Esophagus muscularis mucosa (tissue), 4 donors: ENCODE measurements at regions not wholly inside any gene's neighbourhood (a gene's known extent, or its start where the extent isn't known, plus 50 kb on each side); places are given as distances from the start of the nearest gene placed in this dataset.

Experiments used
- DNase-seq: peaks from one replicate; pipeline ENCODE4 v3.0.0-alpha.2; 2017; ENCODE audit errors: extremely low spot score
- H3K27ac ChIP-seq, 4 donors: fragments of 200-600 bp; sonication (generic); replicated peaks in 1 of 4; 1 replicate in 3 of 4; 2 replicates in 1 of 4; pipeline ENCODE4 v1.5.1; 2016 to 2019; ENCODE audit warnings: mild to moderate bottlenecking in 1 of 4
- H3K27me3 ChIP-seq, 4 donors: fragments of 200-600 bp; sonication (generic); one replicate each; pipeline versions ENCODE4 v1.5.1 to v1.6.0; 2016 to 2019
- H3K36me3 ChIP-seq, 4 donors: fragments of 200-600 bp; sonication (generic); one replicate each; pipeline ENCODE4 v1.5.1; 2016 to 2019
- H3K4me1 ChIP-seq, 4 donors: fragments of 200-600 bp; sonication (generic); one replicate each; pipeline ENCODE4 v1.5.1; 2016 to 2019
- H3K4me3 ChIP-seq, 4 donors: fragments of 200-600 bp; sonication (generic); 1 replicate in 2 of 4; 2 replicates in 2 of 4; pipeline ENCODE4 v1.5.1; 2016 to 2019; ENCODE audit warnings: mild to moderate bottlenecking in 4 of 4, moderate library complexity in 1 of 4
- H3K9me3 ChIP-seq, 4 donors: fragments of 200-600 bp; sonication (generic); 1 replicate in 3 of 4; 2 replicates in 1 of 4; pipeline ENCODE4 v1.5.1; 2016 to 2019
- CTCF ChIP-seq, 3 experiments: fragments of 200-600 bp in 2 of 3; fragments of 450-650 bp in 1 of 3; sonication (generic) in 2 of 3; IDR thresholded peaks; one replicate each; pipeline ENCODE4 v1.5.1; 2017 to 2019; ENCODE audit warnings: antibody characterized with exemption in 3 of 3, mild to moderate bottlenecking in 2 of 3, moderate library complexity in 1 of 3
- EP300 ChIP-seq: sonication (generic); formaldehyde crosslinking; IDR thresholded peaks from one replicate; pipeline ENCODE4 v1.6.1; 2017; ENCODE audit warnings: antibody characterized with exemption
- POLR2A ChIP-seq: fragments of 450-650 bp; IDR thresholded peaks from one replicate; pipeline ENCODE4 v1.6.1; 2017; ENCODE audit warnings: antibody characterized with exemption, moderate library complexity, mild to moderate bottlenecking, low read depth
- POLR2AphosphoS5 ChIP-seq, 2 donors: sonication (generic); formaldehyde crosslinking; IDR thresholded peaks; one replicate each; pipeline ENCODE4 v1.6.1; 2017; ENCODE audit warnings: antibody characterized with exemption in 2 of 2
- WGBS: methylation state at CpG from one replicate; pipeline ENCODE4 v1.1.5; 2018; 5-methylcytosine and 5-hydroxymethylcytosine counted together
- intact Hi-C: fragments of 100-400 bp; cut with DNase I; formaldehyde crosslinking; loops from one replicate; pipeline ENCODE4 v1.15.1; 2023

- Histone ChIP-seq H3K36me3 (no peaks in the 10 kb centered on the region), H3K27ac (no peak overlapping the region), H3K27me3 (peaks cover 0 to 6% (median 0%) of the 10 kb centered on the region in 4 donors), H3K9me3 (no peaks in the 10 kb centered on the region), H3K4me1 (no peaks in the 10 kb centered on the region), H3K4me3 (no peak overlapping the region)
- intact Hi-C loops: no loop called here
- DNase-seq: no peak
- TF ChIP-seq POLR2A (no peak), EP300 (no peak), POLR2AphosphoS5 (IDR thresholded peaks at IDR 0.05) (no peak), CTCF (IDR thresholded peaks at IDR 0.05) (no peak)
Observed at GRCh38 chr4:63308697-63309096, 1100.6 kb downstream of the TECRL start.

- peaks cover 0 to 6% (median 0%) of the 10 kb centered on the region in 4 donors for H3K27me3 ChIP-seq
- DNase-seq: no peak
- TF ChIP-seq CTCF (IDR thresholded peaks at IDR 0.05) (no peak), POLR2A (no peak), EP300 (no peak), POLR2AphosphoS5 (IDR thresholded peaks at IDR 0.05) (no peak)
- H3K9me3 ChIP-seq: no peaks in the 10 kb centered on the region
- H3K4me3 ChIP-seq: no peak overlapping the region
- no peaks in the 10 kb centered on the region for H3K36me3 ChIP-seq
- no peak overlapping the region for H3K27ac ChIP-seq
- no peaks in the 10 kb centered on the region for H3K4me1 ChIP-seq
- 86% methylated on average over 1 of the region's 1 CpG for WGBS
- intact Hi-C loops: no loop called here
Observed at GRCh38 chr4:63302792-63303191, 1106.5 kb downstream of the TECRL start.

GRCh38 chr4:63302078-63302477, 1107.2 kb downstream of the TECRL start:
- TF ChIP-seq EP300 (no peak), POLR2AphosphoS5 (IDR thresholded peaks at IDR 0.05) (no peak), CTCF (IDR thresholded peaks at IDR 0.05) (no peak), POLR2A (no peak)
- intact Hi-C loops: no loop called here
- 93% methylated on average over 1 of the region's 1 CpG for WGBS
- H3K36me3 ChIP-seq: no peaks in the 10 kb centered on the region
- no peak overlapping the region for H3K27ac ChIP-seq
- no peak for DNase-seq
- H3K4me3 ChIP-seq: no peak overlapping the region
- no peaks in the 10 kb centered on the region for H3K4me1 ChIP-seq
- H3K9me3 ChIP-seq: no peaks in the 10 kb centered on the region
- H3K27me3 ChIP-seq: peaks cover 0 to 6% (median 0%) of the 10 kb centered on the region in 4 donors

GRCh38 chr4:63296773-63297172, 1112.5 kb downstream of the TECRL start:
- DNase-seq: no peak
- 34% methylated on average over 1 of the region's 1 CpG for WGBS

More at GRCh38 chr4:63296773-63297172, 1112.5 kb downstream of the TECRL start:
- TF ChIP-seq EP300 (no peak), CTCF (IDR thresholded peaks at IDR 0.05) (no peak), POLR2A (no peak), POLR2AphosphoS5 (IDR thresholded peaks at IDR 0.05) (no peak)
- intact Hi-C loops: no loop called here
- no peaks in the 10 kb centered on the region for H3K9me3 ChIP-seq
- H3K4me1 ChIP-seq: no peaks in the 10 kb centered on the region
- H3K4me3 ChIP-seq: no peak overlapping the region
- H3K36me3 ChIP-seq: no peaks in the 10 kb centered on the region
- no peak overlapping the region for H3K27ac ChIP-seq
- no peaks in the 10 kb centered on the region for H3K27me3 ChIP-seq
